ENCODE measurements at regions not wholly inside any gene's neighbourhood (a gene's known extent, or its start where the extent isn't known, plus 50 kb on each side); places are given as distances from the start of the nearest gene placed in this dataset.

- DNase-seq (ENCODE audit: low spot score in 2 of 2) (no peak), ATAC-seq (replicated peaks; ENCODE audit: extremely low read depth, poor library complexity, severe bottlenecking) (no peak)
- Mint-ChIP-seq H3K9me3 (no peaks in the 10 kb centered on the region), H3K36me3 (ENCODE audit: insufficient read depth) (no peaks in the 10 kb centered on the region), H3K27me3 (peaks cover 23% of the 10 kb centered on the region), H3K27ac (ENCODE audit: low read depth) (no peak overlapping the region), H3K4me3 (no peak overlapping the region), H3K4me1 (no peaks in the 10 kb centered on the region)
Measured at GRCh38 chr5:82799361-82800077, 277.7 kb downstream of the TMEM167A start.

GRCh38 chr5:82798676-82799075 lies 278.5 kb downstream of the TMEM167A start:
- DNase-seq (ENCODE audit: low spot score in 2 of 2) (no peak), ATAC-seq (replicated peaks; ENCODE audit: extremely low read depth, poor library complexity, severe bottlenecking) (no peak)
- Mint-ChIP-seq H3K9me3 (no peaks in the 10 kb centered on the region), H3K4me3 (no peak overlapping the region), H3K36me3 (ENCODE audit: insufficient read depth) (no peaks in the 10 kb centered on the region), H3K27me3 (peaks cover 32% of the 10 kb centered on the region), H3K4me1 (no peaks in the 10 kb centered on the region), H3K27ac (ENCODE audit: low read depth) (no peak overlapping the region)

- no peaks in the 10 kb centered on the region for H3K36me3 Mint-ChIP-seq (ENCODE audit: insufficient read depth)
- DNase-seq (ENCODE audit: low spot score in 2 of 2) (no peak), ATAC-seq (replicated peaks; ENCODE audit: extremely low read depth, poor library complexity, severe bottlenecking) (no peak)
- H3K4me1 Mint-ChIP-seq: no peaks in the 10 kb centered on the region
- peaks cover 32% of the 10 kb centered on the region for H3K27me3 Mint-ChIP-seq
- no peak overlapping the region for H3K4me3 Mint-ChIP-seq
- no peak overlapping the region for H3K27ac Mint-ChIP-seq (ENCODE audit: low read depth)
- no peaks in the 10 kb centered on the region for H3K9me3 Mint-ChIP-seq
Measured at GRCh38 chr5:82796643-82797416, 280.4 kb downstream of the TMEM167A start.

GRCh38 chr5:82794876-82795275 lies 282.3 kb downstream of the TMEM167A start:
- ATAC-seq (replicated peaks; ENCODE audit: extremely low read depth, poor library complexity, severe bottlenecking): no peak

GRCh38 chr5:82793808-82794419 lies 283.3 kb downstream of the TMEM167A start:
- DNase-seq (ENCODE audit: low spot score in 2 of 2) (no peak), ATAC-seq (replicated peaks; ENCODE audit: extremely low read depth, poor library complexity, severe bottlenecking) (no peak)
- no peaks in the 10 kb centered on the region for H3K4me1 Mint-ChIP-seq
- H3K36me3 Mint-ChIP-seq (ENCODE audit: insufficient read depth): no peaks in the 10 kb centered on the region
- H3K9me3 Mint-ChIP-seq: no peaks in the 10 kb centered on the region
- peaks cover 22% of the 10 kb centered on the region for H3K27me3 Mint-ChIP-seq
- no peak overlapping the region for H3K4me3 Mint-ChIP-seq
- H3K27ac Mint-ChIP-seq (ENCODE audit: low read depth): no peak overlapping the region

More at GRCh38 chr5:82794876-82795275, 282.3 kb downstream of the TMEM167A start:
- no peaks in the 10 kb centered on the region for H3K36me3 Mint-ChIP-seq (ENCODE audit: insufficient read depth)
- DNase-seq (ENCODE audit: low spot score in 2 of 2): no peak
- H3K27me3 Mint-ChIP-seq: peaks cover 22% of the 10 kb centered on the region
- H3K4me3 Mint-ChIP-seq: no peak overlapping the region
- no peaks in the 10 kb centered on the region for H3K9me3 Mint-ChIP-seq
- no peaks in the 10 kb centered on the region for H3K4me1 Mint-ChIP-seq
- no peak overlapping the region for H3K27ac Mint-ChIP-seq (ENCODE audit: low read depth)

GRCh38 chr5:82792096-82792495 lies 285.1 kb downstream of the TMEM167A start:
- H3K9me3 Mint-ChIP-seq: no peaks in the 10 kb centered on the region
- no peak for ATAC-seq (replicated peaks; ENCODE audit: extremely low read depth, poor library complexity, severe bottlenecking)
- H3K27ac Mint-ChIP-seq (ENCODE audit: low read depth): no peak overlapping the region
- no peak overlapping the region for H3K4me3 Mint-ChIP-seq
- no peak for DNase-seq (ENCODE audit: low spot score in 2 of 2)
- no peaks in the 10 kb centered on the region for H3K4me1 Mint-ChIP-seq
- H3K36me3 Mint-ChIP-seq (ENCODE audit: insufficient read depth): no peaks in the 10 kb centered on the region
- H3K27me3 Mint-ChIP-seq: peaks cover 22% of the 10 kb centered on the region

GRCh38 chr5:82789095-82789494 lies 288.1 kb downstream of the TMEM167A start:
- Mint-ChIP-seq H3K4me3 (no peak overlapping the region), H3K27me3 (peaks cover 4% of the 10 kb centered on the region), H3K36me3 (ENCODE audit: insufficient read depth) (no peaks in the 10 kb centered on the region), H3K9me3 (no peaks in the 10 kb centered on the region), H3K27ac (ENCODE audit: low read depth) (no peak overlapping the region), H3K4me1 (no peaks in the 10 kb centered on the region)
- ATAC-seq (replicated peaks; ENCODE audit: extremely low read depth, poor library complexity, severe bottlenecking): no peak
- no peak for DNase-seq (ENCODE audit: low spot score in 2 of 2)

- ATAC-seq (replicated peaks; ENCODE audit: extremely low read depth, poor library complexity, severe bottlenecking) (no peak), DNase-seq (ENCODE audit: low spot score in 2 of 2) (no peak)
- Mint-ChIP-seq H3K27ac (ENCODE audit: low read depth) (no peak overlapping the region), H3K36me3 (ENCODE audit: insufficient read depth) (no peaks in the 10 kb centered on the region), H3K9me3 (peaks cover 6% of the 10 kb centered on the region), H3K27me3 (peaks cover 10% of the 10 kb centered on the region), H3K4me1 (no peaks in the 10 kb centered on the region), H3K4me3 (no peak overlapping the region)
Measured at GRCh38 chr5:82786748-82787147, 290.4 kb downstream of the TMEM167A start.

GRCh38 chr5:82785882-82786509 lies 291.2 kb downstream of the TMEM167A start:
- ATAC-seq (replicated peaks; ENCODE audit: extremely low read depth, poor library complexity, severe bottlenecking): no peak
- Mint-ChIP-seq H3K4me1 (no peaks in the 10 kb centered on the region), H3K4me3 (no peak overlapping the region), H3K27me3 (peaks cover 10% of the 10 kb centered on the region), H3K27ac (ENCODE audit: low read depth) (no peak overlapping the region), H3K9me3 (peaks cover 6% of the 10 kb centered on the region), H3K36me3 (ENCODE audit: insufficient read depth) (no peaks in the 10 kb centered on the region)
- DNase-seq (ENCODE audit: low spot score in 2 of 2): no peak

GRCh38 chr5:82785456-82785855 lies 291.7 kb downstream of the TMEM167A start:
- DNase-seq (ENCODE audit: low spot score in 2 of 2) (no peak), ATAC-seq (replicated peaks; ENCODE audit: extremely low read depth, poor library complexity, severe bottlenecking) (no peak)
- no peak overlapping the region for H3K27ac Mint-ChIP-seq (ENCODE audit: low read depth)
- H3K27me3 Mint-ChIP-seq: peaks cover 10% of the 10 kb centered on the region
- no peaks in the 10 kb centered on the region for H3K4me1 Mint-ChIP-seq
- H3K36me3 Mint-ChIP-seq (ENCODE audit: insufficient read depth): no peaks in the 10 kb centered on the region
- H3K4me3 Mint-ChIP-seq: no peak overlapping the region
- H3K9me3 Mint-ChIP-seq: peaks cover 6% of the 10 kb centered on the region

- Mint-ChIP-seq H3K36me3 (ENCODE audit: insufficient read depth) (no peaks in the 10 kb centered on the region), H3K27ac (ENCODE audit: low read depth) (no peak overlapping the region), H3K4me3 (no peak overlapping the region), H3K9me3 (peaks cover 6% of the 10 kb centered on the region), H3K4me1 (no peaks in the 10 kb centered on the region), H3K27me3 (peaks cover 10% of the 10 kb centered on the region)
- ATAC-seq (replicated peaks; ENCODE audit: extremely low read depth, poor library complexity, severe bottlenecking) (no peak), DNase-seq (ENCODE audit: low spot score in 2 of 2) (no peak)
Measured at GRCh38 chr5:82784521-82784920, 292.7 kb downstream of the TMEM167A start.

GRCh38 chr5:82777106-82777505 lies 300.1 kb downstream of the TMEM167A start:
- ATAC-seq (replicated peaks; ENCODE audit: extremely low read depth, poor library complexity, severe bottlenecking) (no peak), DNase-seq (ENCODE audit: low spot score in 2 of 2) (no peak)
- Mint-ChIP-seq H3K4me3 (no peak overlapping the region), H3K36me3 (ENCODE audit: insufficient read depth) (no peaks in the 10 kb centered on the region), H3K9me3 (no peaks in the 10 kb centered on the region), H3K27me3 (no peaks in the 10 kb centered on the region), H3K4me1 (no peaks in the 10 kb centered on the region), H3K27ac (ENCODE audit: low read depth) (no peak overlapping the region)

All from central memory CD8-positive, alpha-beta T cell (primary cell).